Ovary (tissue), 3 donors: ENCODE measurements at regions not wholly inside any gene's neighbourhood (a gene's known extent, or its start where the extent isn't known, plus 50 kb on each side); places are given as distances from the start of the nearest gene placed in this dataset.

Experiments used
- POLR2A ChIP-seq: fragments of 450-650 bp; IDR thresholded peaks from one replicate; pipeline ENCODE4 v1.6.1; 2017; ENCODE audit warnings: antibody characterized with exemption, mild to moderate bottlenecking, moderate library complexity
- TF ChIP-seq, protein P1 (sequence below), 3 donors: fragments of 450-650 bp in 2 of 3; fragments of 200-600 bp in 1 of 3; IDR thresholded peaks; one replicate each; pipeline versions ENCODE4 v1.5.1 to v1.8.0; 2016 to 2022; ENCODE audit warnings: antibody characterized with exemption in 3 of 3, mild to moderate bottlenecking in 1 of 3
- donor health status: DM: no; HTN: no; CAD: no.

DNA sequence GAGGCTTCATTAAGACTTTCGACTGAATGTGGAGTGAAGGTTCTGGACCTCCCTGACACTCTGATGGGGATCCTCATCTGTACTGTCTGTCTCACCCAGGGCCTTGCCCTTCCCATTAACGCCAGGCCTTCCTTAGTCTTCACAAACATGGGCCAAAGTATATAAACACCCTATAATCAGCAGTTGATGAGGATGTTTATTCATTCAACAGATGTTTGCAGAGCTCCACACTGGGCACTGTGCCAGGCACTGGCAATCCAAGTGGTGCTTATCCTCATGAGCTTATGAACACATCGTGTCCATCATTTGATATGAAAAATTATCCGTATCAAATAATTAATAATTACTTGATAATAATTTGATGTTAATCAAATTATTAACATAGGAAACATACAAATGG, 454.4 kb downstream of the FUT8 start:
- no peak for TF ChIP-seq POLR2A
- TF ChIP-seq, protein P1, sequence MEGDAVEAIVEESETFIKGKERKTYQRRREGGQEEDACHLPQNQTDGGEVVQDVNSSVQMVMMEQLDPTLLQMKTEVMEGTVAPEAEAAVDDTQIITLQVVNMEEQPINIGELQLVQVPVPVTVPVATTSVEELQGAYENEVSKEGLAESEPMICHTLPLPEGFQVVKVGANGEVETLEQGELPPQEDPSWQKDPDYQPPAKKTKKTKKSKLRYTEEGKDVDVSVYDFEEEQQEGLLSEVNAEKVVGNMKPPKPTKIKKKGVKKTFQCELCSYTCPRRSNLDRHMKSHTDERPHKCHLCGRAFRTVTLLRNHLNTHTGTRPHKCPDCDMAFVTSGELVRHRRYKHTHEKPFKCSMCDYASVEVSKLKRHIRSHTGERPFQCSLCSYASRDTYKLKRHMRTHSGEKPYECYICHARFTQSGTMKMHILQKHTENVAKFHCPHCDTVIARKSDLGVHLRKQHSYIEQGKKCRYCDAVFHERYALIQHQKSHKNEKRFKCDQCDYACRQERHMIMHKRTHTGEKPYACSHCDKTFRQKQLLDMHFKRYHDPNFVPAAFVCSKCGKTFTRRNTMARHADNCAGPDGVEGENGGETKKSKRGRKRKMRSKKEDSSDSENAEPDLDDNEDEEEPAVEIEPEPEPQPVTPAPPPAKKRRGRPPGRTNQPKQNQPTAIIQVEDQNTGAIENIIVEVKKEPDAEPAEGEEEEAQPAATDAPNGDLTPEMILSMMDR (IDR thresholded peaks at IDR 0.05): no peak
